ENCODE measurements at regions not wholly inside any gene's neighbourhood (a gene's known extent, or its start where the extent isn't known, plus 50 kb on each side); places are given as distances from the start of the nearest gene placed in this dataset.

DNA sequence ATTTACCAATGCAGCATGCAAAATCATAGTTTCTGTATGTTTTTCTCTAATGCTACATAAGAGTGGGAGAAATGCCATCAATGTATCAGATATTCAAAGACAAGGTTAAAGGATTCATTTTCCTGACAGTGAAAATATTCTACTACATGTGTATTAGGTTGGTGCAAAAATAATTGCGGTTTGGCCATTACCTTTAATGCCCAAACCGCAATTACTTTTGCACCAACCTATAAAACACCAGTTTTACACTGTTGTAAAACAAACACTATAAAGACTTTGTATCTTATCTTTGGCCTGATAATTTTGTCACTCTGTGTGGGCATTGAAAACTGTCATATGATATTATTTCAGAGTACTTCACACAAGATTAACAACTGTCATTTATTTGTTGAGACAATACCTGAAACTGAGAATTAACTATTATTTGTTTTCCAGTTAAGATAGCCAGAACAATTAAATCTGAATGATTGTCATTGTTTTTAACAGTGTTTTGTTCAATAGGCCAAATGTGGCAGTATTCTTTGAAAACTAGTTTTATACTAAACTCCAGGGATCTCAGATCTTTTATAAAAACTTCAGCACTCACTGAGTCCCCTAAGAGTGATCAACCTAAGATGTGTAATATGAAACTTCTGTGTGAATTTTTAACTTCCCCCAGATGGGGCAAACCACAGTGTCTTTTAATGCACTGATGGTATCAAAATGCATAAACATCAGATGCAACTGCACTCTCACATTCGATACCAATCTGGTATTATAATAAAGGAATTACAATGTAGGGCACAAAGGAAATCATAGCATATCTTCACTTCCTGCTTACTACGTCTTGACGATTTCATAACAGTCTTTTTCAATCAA lies 53.8 kb upstream of the FBN2 start:
- TF ChIP-seq, protein P1, sequence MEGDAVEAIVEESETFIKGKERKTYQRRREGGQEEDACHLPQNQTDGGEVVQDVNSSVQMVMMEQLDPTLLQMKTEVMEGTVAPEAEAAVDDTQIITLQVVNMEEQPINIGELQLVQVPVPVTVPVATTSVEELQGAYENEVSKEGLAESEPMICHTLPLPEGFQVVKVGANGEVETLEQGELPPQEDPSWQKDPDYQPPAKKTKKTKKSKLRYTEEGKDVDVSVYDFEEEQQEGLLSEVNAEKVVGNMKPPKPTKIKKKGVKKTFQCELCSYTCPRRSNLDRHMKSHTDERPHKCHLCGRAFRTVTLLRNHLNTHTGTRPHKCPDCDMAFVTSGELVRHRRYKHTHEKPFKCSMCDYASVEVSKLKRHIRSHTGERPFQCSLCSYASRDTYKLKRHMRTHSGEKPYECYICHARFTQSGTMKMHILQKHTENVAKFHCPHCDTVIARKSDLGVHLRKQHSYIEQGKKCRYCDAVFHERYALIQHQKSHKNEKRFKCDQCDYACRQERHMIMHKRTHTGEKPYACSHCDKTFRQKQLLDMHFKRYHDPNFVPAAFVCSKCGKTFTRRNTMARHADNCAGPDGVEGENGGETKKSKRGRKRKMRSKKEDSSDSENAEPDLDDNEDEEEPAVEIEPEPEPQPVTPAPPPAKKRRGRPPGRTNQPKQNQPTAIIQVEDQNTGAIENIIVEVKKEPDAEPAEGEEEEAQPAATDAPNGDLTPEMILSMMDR (IDR thresholded peaks at IDR 0.05): no peak
- TF ChIP-seq POLR2A (IDR thresholded peaks at IDR 0.05) (no peak), POLR2AphosphoS5 (IDR thresholded peaks at IDR 0.05) (no peak), EP300 (IDR thresholded peaks at IDR 0.05) (no peak)
